ENCODE measurements at regions not wholly inside any gene's neighbourhood (a gene's known extent, or its start where the extent isn't known, plus 50 kb on each side); places are given as distances from the start of the nearest gene placed in this dataset.

GRCh38 chr13:78829821-78830220, 170.9 kb upstream of the OBI1 start:
- Histone ChIP-seq H3K36me3 (replicated peaks in 1 of 2; ENCODE audit: insufficient read depth in 1 of 2, low read depth in 2 of 2) (no peaks in the 10 kb centered on the region), H3K4me1 (no peaks in the 10 kb centered on the region), H3K4me3 (no peak overlapping the region), H3K9me3 (no peaks in the 10 kb centered on the region), H3K27ac (no peak overlapping the region), H3K27me3 (no peaks in the 10 kb centered on the region)
- TF ChIP-seq CTCF (IDR thresholded peaks at IDR 0.05) (no peak), POLR2A (IDR thresholded peaks at IDR 0.05) (no peak)
- ATAC-seq, result no peak
- DNase-seq, result no peak
- intact Hi-C loops (cut with DNase I), result no loop called here

GRCh38 chr13:78827471-78827870, 168.5 kb upstream of the OBI1 start:
- Histone ChIP-seq H3K27me3 (no peaks in the 10 kb centered on the region), H3K36me3 (replicated peaks in 1 of 2; ENCODE audit: insufficient read depth in 1 of 2, low read depth in 2 of 2) (no peaks in the 10 kb centered on the region), H3K27ac (no peak overlapping the region), H3K9me3 (no peaks in the 10 kb centered on the region), H3K4me3 (no peak overlapping the region), H3K4me1 (no peaks in the 10 kb centered on the region)
- TF ChIP-seq CTCF (IDR thresholded peaks at IDR 0.05), result no peak
- no peak for TF ChIP-seq POLR2A (IDR thresholded peaks at IDR 0.05)
- intact Hi-C loops (cut with DNase I), result no loop called here
- DNase-seq (no peak), ATAC-seq (no peak)
- WGBS, 2 donors, result 37 to 53% methylated on average over 3 of the region's 3 CpGs

- H3K27ac ChIP-seq, result no peak overlapping the region
- H3K9me3 ChIP-seq, result no peaks in the 10 kb centered on the region
- no peak overlapping the region for H3K4me3 ChIP-seq
- ATAC-seq, result no peak
- DNase-seq, result no peak
- TF ChIP-seq CTCF (IDR thresholded peaks at IDR 0.05), result no peak
- no peak for TF ChIP-seq POLR2A (IDR thresholded peaks at IDR 0.05)
- no peaks in the 10 kb centered on the region for H3K4me1 ChIP-seq
- H3K36me3 ChIP-seq (replicated peaks in 1 of 2; ENCODE audit: insufficient read depth in 1 of 2, low read depth in 2 of 2), result no peaks in the 10 kb centered on the region
- H3K27me3 ChIP-seq, result no peaks in the 10 kb centered on the region
- intact Hi-C loops (cut with DNase I), result no loop called here
- WGBS, 2 donors, result 69 to 77% methylated on average over 2 of the region's 2 CpGs
Measured at GRCh38 chr13:78826936-78827335, 168.0 kb upstream of the OBI1 start.

GRCh38 chr13:78826312-78826711, 167.4 kb upstream of the OBI1 start:
- TF ChIP-seq POLR2A (IDR thresholded peaks at IDR 0.05), result no peak
- no peak for TF ChIP-seq CTCF (IDR thresholded peaks at IDR 0.05)
- ATAC-seq, result no peak
- H3K27me3 ChIP-seq, result no peaks in the 10 kb centered on the region
- H3K36me3 ChIP-seq (replicated peaks in 1 of 2; ENCODE audit: insufficient read depth in 1 of 2, low read depth in 2 of 2), result no peaks in the 10 kb centered on the region
- intact Hi-C loops (cut with DNase I), result no loop called here
- no peaks in the 10 kb centered on the region for H3K9me3 ChIP-seq
- H3K4me3 ChIP-seq, result no peak overlapping the region
- no peak overlapping the region for H3K27ac ChIP-seq
- 36 to 46% methylated on average over 1 of the region's 1 CpG for WGBS, 2 donors
- H3K4me1 ChIP-seq, result no peaks in the 10 kb centered on the region
- no peak for DNase-seq

- DNase-seq, result no peak
- ATAC-seq, result no peak
- Histone ChIP-seq H3K9me3 (no peaks in the 10 kb centered on the region), H3K27ac (no peak overlapping the region), H3K4me3 (no peak overlapping the region), H3K27me3 (no peaks in the 10 kb centered on the region), H3K4me1 (no peaks in the 10 kb centered on the region), H3K36me3 (replicated peaks in 1 of 2; ENCODE audit: insufficient read depth in 1 of 2, low read depth in 2 of 2) (no peaks in the 10 kb centered on the region)
- TF ChIP-seq CTCF (IDR thresholded peaks at IDR 0.05), result no peak
- no peak for TF ChIP-seq POLR2A (IDR thresholded peaks at IDR 0.05)
- intact Hi-C loops (cut with DNase I), result no loop called here
- WGBS, 2 donors, result 65 to 77% methylated on average over 1 of the region's 1 CpG
Measured at GRCh38 chr13:78820541-78820940, 161.6 kb upstream of the OBI1 start.
